Vagina (tissue), 2 donors: ENCODE measurements at regions not wholly inside any gene's neighbourhood (a gene's known extent, or its start where the extent isn't known, plus 50 kb on each side); places are given as distances from the start of the nearest gene placed in this dataset.

Experiments used
- CTCF ChIP-seq, 3 experiments: fragments of 450-650 bp in 2 of 3; fragments of 200-600 bp in 1 of 3; sonication (generic) in 1 of 3; IDR thresholded peaks; one replicate each; pipeline ENCODE4 v1.5.1; 2017 to 2019; ENCODE audit warnings: antibody characterized with exemption in 3 of 3, mild to moderate bottlenecking in 2 of 3, moderate library complexity in 2 of 3
- POLR2AphosphoS5 ChIP-seq, 2 donors: sonication (generic); formaldehyde crosslinking; IDR thresholded peaks; one replicate each; pipeline ENCODE4 v1.9.0; 2017; ENCODE audit warnings: antibody characterized with exemption in 2 of 2, mild to moderate bottlenecking in 2 of 2, low read depth in 1 of 2; ENCODE audit not compliant: insufficient read depth in 1 of 2

DNA sequence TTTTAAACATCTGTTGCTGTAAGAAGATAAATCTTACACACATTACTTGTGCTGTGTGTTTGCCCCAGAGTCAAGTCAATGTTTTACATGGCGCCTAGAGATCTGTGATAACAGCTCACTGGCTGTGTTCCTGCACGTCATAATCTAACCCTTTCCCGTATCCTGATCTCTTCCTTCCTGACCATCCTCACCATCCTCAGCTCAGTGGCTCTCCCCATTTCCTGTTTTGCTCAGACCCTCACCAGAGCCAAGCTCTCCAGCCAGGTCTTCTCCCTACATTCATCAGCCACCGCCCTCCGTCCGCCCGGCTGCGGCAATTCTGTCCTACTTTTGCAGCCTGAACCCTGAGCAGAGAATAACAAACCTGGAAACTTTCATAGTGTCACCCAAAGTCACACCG, 824.7 kb downstream of the USP25 start:
- TF ChIP-seq CTCF (IDR thresholded peaks at IDR 0.05) (no peak), POLR2AphosphoS5 (IDR thresholded peaks at IDR 0.05; ENCODE audit: insufficient read depth in 1 of 2, low read depth in 1 of 2) (no peak)
